ENCODE measurements at regions not wholly inside any gene's neighbourhood (a gene's known extent, or its start where the extent isn't known, plus 50 kb on each side); places are given as distances from the start of the nearest gene placed in this dataset.

GRCh38 chr9:20125727-20126126 lies 336.9 kb upstream of the SLC24A2 start:
- no peak for DNase-seq (ENCODE audit: extremely low read depth in 1 of 2, low read depth in 1 of 2)

GRCh38 chr9:20119566-20119965 lies 330.7 kb upstream of the SLC24A2 start:
- no peak for DNase-seq (ENCODE audit: extremely low read depth in 1 of 2, low read depth in 1 of 2)

- DNase-seq (ENCODE audit: extremely low read depth in 1 of 2, low read depth in 1 of 2): no peak
Measured at GRCh38 chr9:20117986-20118385, 329.1 kb upstream of the SLC24A2 start.

- DNase-seq (ENCODE audit: extremely low read depth in 1 of 2, low read depth in 1 of 2): no peak
Measured at GRCh38 chr9:20117482-20117881, 328.6 kb upstream of the SLC24A2 start.

GRCh38 chr9:20114974-20115373 lies 326.1 kb upstream of the SLC24A2 start:
- DNase-seq (ENCODE audit: extremely low read depth in 1 of 2, low read depth in 1 of 2): no peak

GRCh38 chr9:20112205-20112783 lies 323.5 kb upstream of the SLC24A2 start:
- DNase-seq (ENCODE audit: extremely low read depth in 1 of 2, low read depth in 1 of 2): no peak

GRCh38 chr9:20111173-20111843 lies 322.5 kb upstream of the SLC24A2 start:
- no peak for DNase-seq (ENCODE audit: extremely low read depth in 1 of 2, low read depth in 1 of 2)

- DNase-seq (ENCODE audit: extremely low read depth in 1 of 2, low read depth in 1 of 2): no peak
Measured at GRCh38 chr9:20095430-20096092, 306.7 kb upstream of the SLC24A2 start.

- no peak for DNase-seq (ENCODE audit: extremely low read depth in 1 of 2, low read depth in 1 of 2)
Measured at GRCh38 chr9:20092561-20092960, 303.7 kb upstream of the SLC24A2 start.

- no peak for DNase-seq (ENCODE audit: extremely low read depth in 1 of 2, low read depth in 1 of 2)
Measured at GRCh38 chr9:20087481-20087880, 298.6 kb upstream of the SLC24A2 start.

GRCh38 chr9:20085842-20086241 lies 297.0 kb upstream of the SLC24A2 start:
- DNase-seq (ENCODE audit: extremely low read depth in 1 of 2, low read depth in 1 of 2): no peak

GRCh38 chr9:20084125-20084524 lies 295.3 kb upstream of the SLC24A2 start:
- DNase-seq (ENCODE audit: extremely low read depth in 1 of 2, low read depth in 1 of 2): no peak

- DNase-seq (ENCODE audit: extremely low read depth in 1 of 2, low read depth in 1 of 2): no peak
Measured at GRCh38 chr9:20083390-20083789, 294.6 kb upstream of the SLC24A2 start.

- no peak for DNase-seq (ENCODE audit: extremely low read depth in 1 of 2, low read depth in 1 of 2)
Measured at GRCh38 chr9:20082831-20083230, 294.0 kb upstream of the SLC24A2 start.

- no peak for DNase-seq (ENCODE audit: extremely low read depth in 1 of 2, low read depth in 1 of 2)
Measured at GRCh38 chr9:20082406-20082805, 293.6 kb upstream of the SLC24A2 start.

- DNase-seq (ENCODE audit: extremely low read depth in 1 of 2, low read depth in 1 of 2): no peak
Measured at GRCh38 chr9:20078246-20078645, 289.4 kb upstream of the SLC24A2 start.

GRCh38 chr9:20074291-20074690 lies 285.5 kb upstream of the SLC24A2 start:
- DNase-seq (ENCODE audit: extremely low read depth in 1 of 2, low read depth in 1 of 2): no peak

GRCh38 chr9:20070336-20070735 lies 281.5 kb upstream of the SLC24A2 start:
- DNase-seq (ENCODE audit: extremely low read depth in 1 of 2, low read depth in 1 of 2): no peak

GRCh38 chr9:20065796-20066700 lies 277.2 kb upstream of the SLC24A2 start:
- no peak for DNase-seq (ENCODE audit: extremely low read depth in 1 of 2, low read depth in 1 of 2)

GRCh38 chr9:20065046-20065445 lies 276.2 kb upstream of the SLC24A2 start:
- DNase-seq (ENCODE audit: extremely low read depth in 1 of 2, low read depth in 1 of 2): no peak

- no peak for DNase-seq (ENCODE audit: extremely low read depth in 1 of 2, low read depth in 1 of 2)
Measured at GRCh38 chr9:20054734-20055133, 265.9 kb upstream of the SLC24A2 start.
